ENCODE measurements at regions not wholly inside any gene's neighbourhood (a gene's known extent, or its start where the extent isn't known, plus 50 kb on each side); places are given as distances from the start of the nearest gene placed in this dataset.
"Not testable (repeated sequence)": the region's sequence is repeated elsewhere in the genome, so short reads cannot be mapped to it uniquely, and the experiment has no call there.

DNA sequence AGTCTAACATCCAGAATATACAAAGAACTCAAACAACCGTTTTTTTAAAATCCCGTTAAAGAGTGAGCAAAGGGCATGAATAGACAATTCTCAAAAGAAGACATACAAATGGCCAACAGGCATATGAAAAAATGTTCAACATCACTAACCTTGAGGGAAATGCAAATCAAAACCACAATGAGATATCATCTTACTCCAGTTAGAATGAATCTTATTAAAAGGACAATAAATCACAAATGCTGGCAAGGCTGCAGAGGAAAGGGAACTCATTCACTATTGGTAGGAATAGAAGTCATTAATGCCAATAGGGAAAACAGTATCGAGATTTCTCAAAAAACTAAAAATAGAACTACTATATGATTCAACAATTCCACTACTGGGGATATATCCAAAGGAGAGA is 520.1 kb downstream of the RMST start:
- H3K27me3 ChIP-seq (ENCODE audit: control insufficient read depth, insufficient read depth, low read length): no peaks in the 10 kb centered on the region

GRCh38 chr12:97983796-97984195 is 521.2 kb downstream of the RMST start:
- Histone ChIP-seq H3K4me1 (ENCODE audit: control insufficient read depth, insufficient read depth, low read length) (no peaks in the 10 kb centered on the region), H3K9ac (ENCODE audit: low read length) (no peak overlapping the region), H3K36me3 (ENCODE audit: control insufficient read depth, insufficient read depth, low read length) (no peaks in the 10 kb centered on the region), H3K27ac (ENCODE audit: low read depth, low read length) (no peak overlapping the region), H3K9me3 (ENCODE audit: control insufficient read depth, insufficient read depth, low read depth, low read length) (peaks cover 3% of the 10 kb centered on the region; the same call in 1 of the 2 replicates), H3K27me3 (ENCODE audit: control insufficient read depth, insufficient read depth, low read length) (no peaks in the 10 kb centered on the region), H3K4me3 (ENCODE audit: low read depth, low read length) (no peak overlapping the region)

More for the DNA sequence above, 520.1 kb downstream of the RMST start:
- peaks cover 3% of the 10 kb centered on the region; the same call in 1 of the 2 replicates for H3K9me3 ChIP-seq (ENCODE audit: control insufficient read depth, insufficient read depth, low read depth, low read length)
- H3K36me3 ChIP-seq (ENCODE audit: control insufficient read depth, insufficient read depth, low read length): no peaks in the 10 kb centered on the region
- H3K4me3 ChIP-seq (ENCODE audit: low read depth, low read length): no peak overlapping the region
- no peak overlapping the region for H3K27ac ChIP-seq (ENCODE audit: low read depth, low read length)
- H3K9ac ChIP-seq (ENCODE audit: low read length): no peak overlapping the region
- H3K4me1 ChIP-seq (ENCODE audit: control insufficient read depth, insufficient read depth, low read length): no peaks in the 10 kb centered on the region

- H3K27ac ChIP-seq (ENCODE audit: low read depth, low read length): no peak overlapping the region
- H3K4me3 ChIP-seq (ENCODE audit: low read depth, low read length): no peak overlapping the region
- H3K9me3 ChIP-seq (ENCODE audit: control insufficient read depth, insufficient read depth, low read depth, low read length): peaks cover 3% of the 10 kb centered on the region; the same call in 1 of the 2 replicates
- H3K36me3 ChIP-seq (ENCODE audit: control insufficient read depth, insufficient read depth, low read length): no peaks in the 10 kb centered on the region
- H3K4me1 ChIP-seq (ENCODE audit: control insufficient read depth, insufficient read depth, low read length): no peaks in the 10 kb centered on the region
- H3K27me3 ChIP-seq (ENCODE audit: control insufficient read depth, insufficient read depth, low read length): peaks cover under 1% of the 10 kb centered on the region; the same call in 1 of the 2 replicates
- H3K9ac ChIP-seq (ENCODE audit: low read length): no peak overlapping the region
These were observed 521.8 kb downstream of the RMST start for GRCh38 chr12:97984436-97984835.

GRCh38 chr12:97984974-97985580 is 522.5 kb downstream of the RMST start:
- no peaks in the 10 kb centered on the region for H3K36me3 ChIP-seq (ENCODE audit: control insufficient read depth, insufficient read depth, low read length)
- no peak overlapping the region for H3K27ac ChIP-seq (ENCODE audit: low read depth, low read length)
- H3K4me3 ChIP-seq (ENCODE audit: low read depth, low read length): no peak overlapping the region
- H3K4me1 ChIP-seq (ENCODE audit: control insufficient read depth, insufficient read depth, low read length): no peaks in the 10 kb centered on the region
- no peak overlapping the region for H3K9ac ChIP-seq (ENCODE audit: low read length)
- H3K9me3 ChIP-seq (ENCODE audit: control insufficient read depth, insufficient read depth, low read depth, low read length): peaks cover 3% of the 10 kb centered on the region; the same call in 1 of the 2 replicates
- peaks cover 3% of the 10 kb centered on the region; the same call in 1 of the 2 replicates for H3K27me3 ChIP-seq (ENCODE audit: control insufficient read depth, insufficient read depth, low read length)

GRCh38 chr12:97985834-97986233 is 523.2 kb downstream of the RMST start:
- Histone ChIP-seq H3K27ac (ENCODE audit: low read depth, low read length) (no peak overlapping the region), H3K9ac (ENCODE audit: low read length) (no peak overlapping the region), H3K4me3 (ENCODE audit: low read depth, low read length) (no peak overlapping the region), H3K9me3 (ENCODE audit: control insufficient read depth, insufficient read depth, low read depth, low read length) (peaks cover 3% of the 10 kb centered on the region; the same call in 1 of the 2 replicates), H3K27me3 (ENCODE audit: control insufficient read depth, insufficient read depth, low read length) (peaks cover 3% of the 10 kb centered on the region; the same call in 1 of the 2 replicates), H3K36me3 (ENCODE audit: control insufficient read depth, insufficient read depth, low read length) (no peaks in the 10 kb centered on the region), H3K4me1 (ENCODE audit: control insufficient read depth, insufficient read depth, low read length) (no peaks in the 10 kb centered on the region)

- H3K36me3 ChIP-seq (ENCODE audit: control insufficient read depth, insufficient read depth, low read length); H3K27ac ChIP-seq (ENCODE audit: low read depth, low read length); H3K9ac ChIP-seq (ENCODE audit: low read length); H3K9me3 ChIP-seq (ENCODE audit: control insufficient read depth, insufficient read depth, low read depth, low read length); H3K4me3 ChIP-seq (ENCODE audit: low read depth, low read length); H3K27me3 ChIP-seq (ENCODE audit: control insufficient read depth, insufficient read depth, low read length); H3K4me1 ChIP-seq (ENCODE audit: control insufficient read depth, insufficient read depth, low read length): not testable (repeated sequence)
These were observed 526.0 kb downstream of the RMST start for GRCh38 chr12:97988588-97988987.

- Histone ChIP-seq H3K36me3 (ENCODE audit: control insufficient read depth, insufficient read depth, low read length) (no peaks in the 10 kb centered on the region), H3K4me3 (ENCODE audit: low read depth, low read length) (no peak overlapping the region), H3K9ac (ENCODE audit: low read length) (no peak overlapping the region), H3K9me3 (ENCODE audit: control insufficient read depth, insufficient read depth, low read depth, low read length) (peaks cover 4% of the 10 kb centered on the region; the same call in 1 of the 2 replicates), H3K4me1 (ENCODE audit: control insufficient read depth, insufficient read depth, low read length) (no peaks in the 10 kb centered on the region), H3K27me3 (ENCODE audit: control insufficient read depth, insufficient read depth, low read length) (peaks cover 3% of the 10 kb centered on the region; the same call in 1 of the 2 replicates), H3K27ac (ENCODE audit: low read depth, low read length) (no peak overlapping the region)
These were observed 525.9 kb upstream of the TMPO start for GRCh38 chr12:97989366-97989940.

DNA sequence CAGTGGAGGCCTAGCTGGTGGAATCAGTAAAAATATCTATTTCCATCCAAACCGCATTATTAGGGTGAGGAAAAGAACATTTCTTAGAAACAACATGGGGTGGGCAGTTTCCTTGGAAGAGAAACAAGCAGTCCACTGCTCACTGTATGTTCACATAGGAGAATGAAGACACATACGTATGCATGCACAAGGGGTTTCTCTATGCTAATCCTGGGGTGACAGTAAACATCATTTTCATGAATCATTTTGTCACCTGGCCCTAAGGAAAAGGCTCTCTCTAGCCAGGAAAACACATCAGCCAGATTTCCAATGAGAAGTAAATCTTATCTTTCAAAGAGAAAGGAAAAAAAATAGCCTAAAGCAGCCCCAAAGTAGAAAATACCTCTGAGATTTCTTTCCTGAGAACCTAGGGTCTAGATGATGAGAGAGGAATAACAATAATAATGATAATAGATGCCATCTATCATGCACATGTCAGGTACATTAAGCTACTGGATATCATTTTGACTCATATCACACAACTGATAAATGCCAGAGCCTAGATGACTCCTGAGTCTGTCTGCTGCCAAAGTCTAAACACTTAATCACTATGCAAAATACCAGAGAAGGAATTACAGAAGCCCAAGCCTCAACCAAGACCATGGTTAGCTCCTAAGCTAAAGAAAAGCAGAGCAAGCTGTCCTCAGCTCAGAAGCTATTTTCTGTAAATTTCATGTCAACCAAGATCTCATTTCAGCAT is 520.5 kb upstream of the TMPO start:
- H3K27me3 ChIP-seq (ENCODE audit: control insufficient read depth, insufficient read depth, low read length): no peaks in the 10 kb centered on the region
- H3K9me3 ChIP-seq (ENCODE audit: control insufficient read depth, insufficient read depth, low read depth, low read length): peaks cover 4% of the 10 kb centered on the region; the same call in 1 of the 2 replicates
- H3K4me1 ChIP-seq (ENCODE audit: control insufficient read depth, insufficient read depth, low read length): no peaks in the 10 kb centered on the region
- H3K9ac ChIP-seq (ENCODE audit: low read length): no peak overlapping the region
- no peak overlapping the region for H3K27ac ChIP-seq (ENCODE audit: low read depth, low read length)
- no peaks in the 10 kb centered on the region for H3K36me3 ChIP-seq (ENCODE audit: control insufficient read depth, insufficient read depth, low read length)
- H3K4me3 ChIP-seq (ENCODE audit: low read depth, low read length): no peak overlapping the region

DNA sequence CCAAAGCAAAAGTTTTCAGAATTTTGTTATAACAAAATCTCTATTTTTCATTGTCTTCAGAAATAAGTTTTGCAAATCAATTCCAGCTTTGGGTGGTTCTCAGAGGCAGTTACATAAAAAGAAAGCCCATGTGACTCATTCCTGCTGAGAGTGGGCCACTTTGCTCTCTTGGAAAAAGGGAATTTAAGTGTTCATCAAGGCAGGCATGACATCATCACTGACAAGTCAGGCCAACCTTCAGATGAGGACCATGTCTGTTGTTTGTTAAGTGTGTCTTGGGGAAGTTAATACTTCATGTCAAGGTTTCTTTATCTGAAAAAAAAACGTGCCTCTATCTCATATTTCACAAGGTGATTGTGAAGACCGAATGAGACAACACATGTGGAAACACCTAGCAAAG is 519.8 kb upstream of the TMPO start:
- Histone ChIP-seq H3K27ac (ENCODE audit: low read depth, low read length) (no peak overlapping the region), H3K36me3 (ENCODE audit: control insufficient read depth, insufficient read depth, low read length) (no peaks in the 10 kb centered on the region), H3K27me3 (ENCODE audit: control insufficient read depth, insufficient read depth, low read length) (no peaks in the 10 kb centered on the region), H3K9ac (ENCODE audit: low read length) (no peak overlapping the region), H3K4me3 (ENCODE audit: low read depth, low read length) (no peak overlapping the region), H3K4me1 (ENCODE audit: control insufficient read depth, insufficient read depth, low read length) (no peaks in the 10 kb centered on the region), H3K9me3 (ENCODE audit: control insufficient read depth, insufficient read depth, low read depth, low read length) (peaks cover 4% of the 10 kb centered on the region; the same call in 1 of the 2 replicates)

DNA sequence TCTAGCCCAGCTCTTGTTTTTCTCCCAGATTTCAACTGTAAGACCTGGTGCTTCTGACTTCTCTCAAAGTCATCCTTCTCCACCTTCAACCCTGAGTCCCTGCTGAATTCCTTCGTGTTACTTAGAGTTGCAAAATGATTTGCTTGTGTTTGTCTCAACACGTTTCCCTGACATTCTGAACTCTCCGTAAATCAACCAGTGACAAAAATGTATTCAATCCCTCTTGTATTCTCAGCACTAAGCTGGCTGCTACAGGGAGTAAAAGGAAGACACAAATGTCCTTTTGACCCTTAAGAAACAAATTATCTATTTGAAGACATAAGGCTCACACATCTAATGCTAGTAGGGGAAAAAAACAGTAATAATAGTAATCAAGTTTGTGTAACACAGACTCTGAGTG is 514.0 kb upstream of the TMPO start:
- Histone ChIP-seq H3K4me1 (ENCODE audit: control insufficient read depth, insufficient read depth, low read length) (no peaks in the 10 kb centered on the region), H3K9ac (ENCODE audit: low read length) (no peak overlapping the region), H3K4me3 (ENCODE audit: low read depth, low read length) (no peak overlapping the region), H3K9me3 (ENCODE audit: control insufficient read depth, insufficient read depth, low read depth, low read length) (no peaks in the 10 kb centered on the region), H3K27me3 (ENCODE audit: control insufficient read depth, insufficient read depth, low read length) (no peaks in the 10 kb centered on the region), H3K36me3 (ENCODE audit: control insufficient read depth, insufficient read depth, low read length) (no peaks in the 10 kb centered on the region), H3K27ac (ENCODE audit: low read depth, low read length) (no peak overlapping the region)

GRCh38 chr12:98002887-98003493 is 512.4 kb upstream of the TMPO start:
- no peaks in the 10 kb centered on the region for H3K36me3 ChIP-seq (ENCODE audit: control insufficient read depth, insufficient read depth, low read length)
- H3K9me3 ChIP-seq (ENCODE audit: control insufficient read depth, insufficient read depth, low read depth, low read length): no peaks in the 10 kb centered on the region
- H3K27ac ChIP-seq (ENCODE audit: low read depth, low read length): no peak overlapping the region
- no peak overlapping the region for H3K4me3 ChIP-seq (ENCODE audit: low read depth, low read length)
- H3K27me3 ChIP-seq (ENCODE audit: control insufficient read depth, insufficient read depth, low read length): no peaks in the 10 kb centered on the region
- H3K9ac ChIP-seq (ENCODE audit: low read length): no peak overlapping the region
- H3K4me1 ChIP-seq (ENCODE audit: control insufficient read depth, insufficient read depth, low read length): no peaks in the 10 kb centered on the region
